Neural cell (in vitro differentiated cells): ENCODE measurements at regions not wholly inside any gene's neighbourhood (a gene's known extent, or its start where the extent isn't known, plus 50 kb on each side); places are given as distances from the start of the nearest gene placed in this dataset.

Source experiments
- H2AFZ ChIP-seq: fragments of 200-600, 300-800 bp; sonication (generic), shearing (Covaris generic); 2 replicates; pipeline ENCODE4 v1.6.0; 2014; ENCODE audit warnings: low read depth, mild to moderate bottlenecking, antibody characterized with exemption, low read length, moderate library complexity
- H3F3A ChIP-seq: fragments of 200-600 bp; shearing (Covaris generic); 2 replicates; pipeline ENCODE4 v1.6.1; 2016; ENCODE audit warnings: mild to moderate bottlenecking, moderate library complexity, mixed read lengths, antibody characterized with exemption, low read length; ENCODE audit not compliant: insufficient read depth, poor library complexity, severe bottlenecking
- H3K27ac ChIP-seq: fragments of 200-600, 300-800 bp; sonication (generic), shearing (Covaris generic); 2 replicates; pipeline ENCODE4 v1.5.1; 2014; ENCODE audit warnings: mild to moderate bottlenecking, low read length, moderate library complexity
- H3K27me3 ChIP-seq: fragments of 300-800, 200-600 bp; sonication (generic), shearing (Covaris generic); 2 replicates; pipeline ENCODE4 v1.6.0; 2014; ENCODE audit warnings: mild to moderate bottlenecking, low read depth, low read length, moderate library complexity; ENCODE audit not compliant: insufficient read depth
- H3K36me3 ChIP-seq: fragments of 300-800, 200-600 bp; sonication (generic), shearing (Covaris generic); 2 replicates; pipeline ENCODE4 v1.5.1; 2014; ENCODE audit warnings: mild to moderate bottlenecking, antibody characterized with exemption, low read length, moderate library complexity; ENCODE audit not compliant: insufficient read depth
- H3K4me2 ChIP-seq: fragments of 300-800, 200-600 bp; sonication (generic), shearing (Covaris generic); 2 replicates; pipeline ENCODE4 v1.6.0; 2014; ENCODE audit warnings: mild to moderate bottlenecking, low read length
- H3K4me3 ChIP-seq: fragments of 300-800, 200-600 bp; sonication (generic), shearing (Covaris generic); 2 replicates; pipeline ENCODE4 v1.5.1; 2014; ENCODE audit warnings: mild to moderate bottlenecking, low read length, moderate library complexity
- H3K79me2 ChIP-seq: fragments of 200-600 bp; shearing (Covaris generic); replicated peaks from 2 replicates; pipeline ENCODE4 v1.6.0; 2014; ENCODE audit warnings: mild to moderate bottlenecking, low read length, moderate library complexity; ENCODE audit not compliant: insufficient read depth
- H3K9ac ChIP-seq: fragments of 300-800, 200-600 bp; sonication (generic), shearing (Covaris generic); 2 replicates; pipeline ENCODE4 v1.6.1; 2016; ENCODE audit warnings: mild to moderate bottlenecking, low read length, mixed read lengths
- H3K9me2 ChIP-seq: fragments of 200-600 bp; shearing (Covaris generic); 2 replicates; pipeline ENCODE4 v1.6.1; 2016; ENCODE audit warnings: mild to moderate bottlenecking, low read length, mixed read lengths; ENCODE audit not compliant: insufficient read depth
- H3K9me3 ChIP-seq: fragments of 200-600, 300-800 bp; sonication (generic), shearing (Covaris generic); 2 replicates; pipeline ENCODE4 v1.6.1; 2016; ENCODE audit warnings: mild to moderate bottlenecking, mixed run types, low read length, moderate library complexity, mixed read lengths
- H4K20me1 ChIP-seq: fragments of 200-600 bp; shearing (Covaris generic); 2 replicates; pipeline ENCODE4 v1.6.1; 2016; ENCODE audit warnings: mild to moderate bottlenecking, mixed run types; ENCODE audit not compliant: insufficient read depth
- CTCF ChIP-seq: fragments of 450-650 bp; IDR thresholded peaks from 2 replicates; pipeline ENCODE4 v1.5.1; 2014; ENCODE audit warnings: antibody characterized with exemption, mild to moderate bottlenecking, moderate library complexity; ENCODE audit not compliant: poor library complexity, severe bottlenecking
- EP300 ChIP-seq: fragments of 450-650 bp; conservative IDR thresholded peaks from 2 replicates; pipeline ENCODE4 v1.6.1; 2014; ENCODE audit warnings: antibody characterized with exemption, mild to moderate bottlenecking, moderate library complexity; ENCODE audit not compliant: poor library complexity, severe bottlenecking
- EZH2 ChIP-seq: fragments of 200-600, 300-800 bp; shearing (Covaris generic), sonication (generic); IDR thresholded peaks from 2 replicates; pipeline ENCODE4 v1.6.1; 2014; ENCODE audit warnings: antibody characterized with exemption, low read length, borderline replicate concordance, mild to moderate bottlenecking; ENCODE audit not compliant: insufficient read depth, poor library complexity, severe bottlenecking
- MXI1 ChIP-seq: fragments of 450-650 bp; conservative IDR thresholded peaks from 2 replicates; pipeline ENCODE4 v1.6.1; 2014; ENCODE audit warnings: antibody characterized with exemption, mild to moderate bottlenecking; ENCODE audit not compliant: poor library complexity, severe bottlenecking
- POLR2AphosphoS5 ChIP-seq: IDR thresholded peaks from 2 replicates; pipeline ENCODE4 v1.6.1; 2012
- RAD21 ChIP-seq: fragments of 450-650 bp; conservative IDR thresholded peaks from 2 replicates; pipeline ENCODE4 v1.6.1; 2014; ENCODE audit warnings: antibody characterized with exemption, mild to moderate bottlenecking, moderate library complexity
- SMC3 ChIP-seq: fragments of 450-650 bp; conservative IDR thresholded peaks from 2 replicates; pipeline ENCODE4 v1.6.1; 2014; ENCODE audit warnings: antibody characterized with exemption, mild to moderate bottlenecking, moderate library complexity; ENCODE audit not compliant: poor library complexity
- TAF1 ChIP-seq: IDR thresholded peaks from 2 replicates; pipeline ENCODE4 v1.6.1; 2012; ENCODE audit warnings: low read depth
- TF ChIP-seq, protein P1 (sequence below): IDR thresholded peaks from 2 replicates; pipeline ENCODE4 v1.6.1; 2012; ENCODE audit warnings: borderline replicate concordance

GRCh38 chr3:180827171-180827570 is 85.3 kb upstream of the FXR1 start:
- TF ChIP-seq POLR2AphosphoS5 = no peak
- TF ChIP-seq, protein P1, sequence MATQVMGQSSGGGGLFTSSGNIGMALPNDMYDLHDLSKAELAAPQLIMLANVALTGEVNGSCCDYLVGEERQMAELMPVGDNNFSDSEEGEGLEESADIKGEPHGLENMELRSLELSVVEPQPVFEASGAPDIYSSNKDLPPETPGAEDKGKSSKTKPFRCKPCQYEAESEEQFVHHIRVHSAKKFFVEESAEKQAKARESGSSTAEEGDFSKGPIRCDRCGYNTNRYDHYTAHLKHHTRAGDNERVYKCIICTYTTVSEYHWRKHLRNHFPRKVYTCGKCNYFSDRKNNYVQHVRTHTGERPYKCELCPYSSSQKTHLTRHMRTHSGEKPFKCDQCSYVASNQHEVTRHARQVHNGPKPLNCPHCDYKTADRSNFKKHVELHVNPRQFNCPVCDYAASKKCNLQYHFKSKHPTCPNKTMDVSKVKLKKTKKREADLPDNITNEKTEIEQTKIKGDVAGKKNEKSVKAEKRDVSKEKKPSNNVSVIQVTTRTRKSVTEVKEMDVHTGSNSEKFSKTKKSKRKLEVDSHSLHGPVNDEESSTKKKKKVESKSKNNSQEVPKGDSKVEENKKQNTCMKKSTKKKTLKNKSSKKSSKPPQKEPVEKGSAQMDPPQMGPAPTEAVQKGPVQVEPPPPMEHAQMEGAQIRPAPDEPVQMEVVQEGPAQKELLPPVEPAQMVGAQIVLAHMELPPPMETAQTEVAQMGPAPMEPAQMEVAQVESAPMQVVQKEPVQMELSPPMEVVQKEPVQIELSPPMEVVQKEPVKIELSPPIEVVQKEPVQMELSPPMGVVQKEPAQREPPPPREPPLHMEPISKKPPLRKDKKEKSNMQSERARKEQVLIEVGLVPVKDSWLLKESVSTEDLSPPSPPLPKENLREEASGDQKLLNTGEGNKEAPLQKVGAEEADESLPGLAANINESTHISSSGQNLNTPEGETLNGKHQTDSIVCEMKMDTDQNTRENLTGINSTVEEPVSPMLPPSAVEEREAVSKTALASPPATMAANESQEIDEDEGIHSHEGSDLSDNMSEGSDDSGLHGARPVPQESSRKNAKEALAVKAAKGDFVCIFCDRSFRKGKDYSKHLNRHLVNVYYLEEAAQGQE = no peak
- no peak for TF ChIP-seq EP300
- TF ChIP-seq MXI1 = no peak
- no peak for TF ChIP-seq RAD21
- TF ChIP-seq EZH2 = no peak
- no peak for TF ChIP-seq CTCF
- no peak for TF ChIP-seq SMC3
- TF ChIP-seq TAF1 = no peak
- no peak overlapping the region for H3K4me3 ChIP-seq
- H3K79me2 ChIP-seq = no peaks in the 10 kb centered on the region

GRCh38 chr3:180828001-180828720 is 84.3 kb upstream of the FXR1 start:
- TF ChIP-seq CTCF (no peak), EZH2 (no peak), RAD21 (no peak), MXI1 (no peak), EP300 (no peak), POLR2AphosphoS5 (no peak), TAF1 (no peak)
- Histone ChIP-seq H3K9me3 (no peaks in the 10 kb centered on the region), H3K9me2 (no peaks in the 10 kb centered on the region), H3K36me3 (no peaks in the 10 kb centered on the region), H3F3A (no peaks in the 10 kb centered on the region), H3K4me3 (no peak overlapping the region), H2AFZ (no peak overlapping the region), H3K79me2 (no peaks in the 10 kb centered on the region), H3K4me2 (no peak overlapping the region), H3K27ac (no peak overlapping the region), H4K20me1 (no peaks in the 10 kb centered on the region), H3K9ac (no peak overlapping the region), H3K27me3 (no peaks in the 10 kb centered on the region)

More at GRCh38 chr3:180827171-180827570, 85.3 kb upstream of the FXR1 start:
- H3K9me2 ChIP-seq = no peaks in the 10 kb centered on the region
- no peaks in the 10 kb centered on the region for H3F3A ChIP-seq
- no peak overlapping the region for H3K9ac ChIP-seq
- H3K36me3 ChIP-seq = no peaks in the 10 kb centered on the region
- no peaks in the 10 kb centered on the region for H3K27me3 ChIP-seq
- no peak overlapping the region for H3K27ac ChIP-seq
- no peaks in the 10 kb centered on the region for H4K20me1 ChIP-seq
- no peak overlapping the region for H2AFZ ChIP-seq
- H3K9me3 ChIP-seq = no peaks in the 10 kb centered on the region
- no peak overlapping the region for H3K4me2 ChIP-seq
